Fibroblast of lung (primary cell): ENCODE measurements at regions not wholly inside any gene's neighbourhood (a gene's known extent, or its start where the extent isn't known, plus 50 kb on each side); places are given as distances from the start of the nearest gene placed in this dataset.

ENCODE experiments used
- CTCF ChIP-seq, 2 donors: IDR thresholded peaks in 1 of 2; conservative IDR thresholded peaks in 1 of 2; 1 replicate in 1 of 2; 2 replicates in 1 of 2; pipeline ENCODE4 v1.5.1; 2011 to 2012; ENCODE audit warnings: low read length in 2 of 2, control low read depth in 1 of 2, inconsistent platforms in 1 of 2, low read depth in 1 of 2, mild to moderate bottlenecking in 1 of 2
- EZH2 ChIP-seq: IDR thresholded peaks from 2 replicates; pipeline ENCODE4 v1.5.1; 2012; ENCODE audit warnings: low read length, control low read depth, mild to moderate bottlenecking; ENCODE audit errors: missing control alignments

GRCh38 chr3:171967137-171967783 is 72.1 kb upstream of the FNDC3B start:
- TF ChIP-seq CTCF (conservative IDR thresholded peaks at IDR 0.05 in 1 of 2, IDR thresholded peaks at IDR 0.05 in 1 of 2; ENCODE audit: low read depth in 1 of 2, low read length in 2 of 2) (no peak), EZH2 (no peak)
